DOHH2 (cell line): ENCODE measurements at regions not wholly inside any gene's neighbourhood (a gene's known extent, or its start where the extent isn't known, plus 50 kb on each side); places are given as distances from the start of the nearest gene placed in this dataset.

Source experiments
- H3F3A ChIP-seq: fragments of 200-600 bp; sonication (generic), shearing (Covaris generic); 2 replicates; pipeline ENCODE4 v1.6.0; 2016; ENCODE audit warnings: antibody characterized with exemption, mild to moderate bottlenecking; ENCODE audit not compliant: control insufficient read depth, insufficient read depth
- H3K27ac ChIP-seq: fragments of 200-600 bp; sonication (generic); 2 replicates; pipeline ENCODE4 v1.5.1; 2014; ENCODE audit warnings: low read depth, mild to moderate bottlenecking, low read length, moderate library complexity
- H3K27me3 ChIP-seq: fragments of 200-600 bp; sonication (generic); 2 replicates; pipeline ENCODE4 v1.6.1; 2014; ENCODE audit warnings: mild to moderate bottlenecking, low read length, mixed read lengths; ENCODE audit not compliant: control insufficient read depth
- H3K36me3 ChIP-seq: fragments of 200-600 bp; sonication (generic); 2 replicates; pipeline ENCODE4 v1.6.1; 2014; ENCODE audit warnings: mild to moderate bottlenecking, low read length, moderate library complexity, mixed read lengths; ENCODE audit not compliant: control insufficient read depth
- H3K4me1 ChIP-seq: fragments of 200-600 bp; sonication (generic); 2 replicates; pipeline ENCODE4 v1.6.1; 2014; ENCODE audit warnings: mild to moderate bottlenecking, low read length, mixed read lengths; ENCODE audit not compliant: control insufficient read depth
- H3K4me2 ChIP-seq: fragments of 200-600 bp; sonication (generic); 2 replicates; pipeline ENCODE4 v1.6.0; 2014; ENCODE audit warnings: mild to moderate bottlenecking, low read length, moderate library complexity
- H3K4me3 ChIP-seq: fragments of 200-600 bp; sonication (generic); 2 replicates; pipeline ENCODE4 v1.5.1; 2014; ENCODE audit warnings: mild to moderate bottlenecking, low read length, mixed read lengths
- H3K79me2 ChIP-seq: fragments of 200-600 bp; sonication (generic); 2 replicates; pipeline ENCODE4 v1.6.1; 2014; ENCODE audit warnings: mild to moderate bottlenecking, low read length, mixed read lengths; ENCODE audit not compliant: control insufficient read depth
- H3K9me2 ChIP-seq: fragments of 200-600 bp; sonication (generic); replicated peaks from 2 replicates; pipeline ENCODE4 v1.6.1; 2014; ENCODE audit warnings: mild to moderate bottlenecking, low read length, mixed read lengths; ENCODE audit not compliant: control insufficient read depth
- H3K9me3 ChIP-seq: fragments of 200-600 bp; sonication (generic); 2 replicates; pipeline ENCODE4 v1.6.1; 2014; ENCODE audit warnings: antibody characterized with exemption, low read length, mixed read lengths; ENCODE audit not compliant: control insufficient read depth, insufficient read depth
- H4K20me1 ChIP-seq: fragments of 200-600 bp; sonication (generic); 2 replicates; pipeline ENCODE4 v1.6.0; 2014; ENCODE audit warnings: low read depth, mild to moderate bottlenecking, antibody characterized with exemption, low read length, moderate library complexity; ENCODE audit not compliant: control insufficient read depth, insufficient read depth
- CTCF ChIP-seq: fragments of 200-600 bp; sonication (generic); IDR thresholded peaks from one replicate; pipeline ENCODE4 v1.5.1; 2014; ENCODE audit warnings: antibody characterized with exemption, mild to moderate bottlenecking, low read depth, low read length; ENCODE audit not compliant: poor library complexity, severe bottlenecking
- EZH2phosphoT487 ChIP-seq: fragments of 200-600 bp; sonication (generic); IDR thresholded peaks from 2 replicates; pipeline ENCODE4 v1.6.1; 2017; ENCODE audit warnings: borderline replicate concordance, mild to moderate bottlenecking, antibody characterized with exemption, low read length, moderate library complexity, mixed read lengths

GRCh38 chr5:155783791-155784190, 543.2 kb upstream of the SGCD start:
- Histone ChIP-seq H3K4me1 (no peaks in the 10 kb centered on the region), H3K36me3 (no peaks in the 10 kb centered on the region), H3K4me3 (no peak overlapping the region), H3K9me3 (no peaks in the 10 kb centered on the region), H3K27me3 (no peaks in the 10 kb centered on the region), H4K20me1 (no peaks in the 10 kb centered on the region), H3K9me2 (no peaks in the 10 kb centered on the region), H3F3A (no peaks in the 10 kb centered on the region), H3K79me2 (no peaks in the 10 kb centered on the region), H3K27ac (no peak overlapping the region), H3K4me2 (no peak overlapping the region)
- TF ChIP-seq EZH2phosphoT487 = no peak
- no peak for TF ChIP-seq CTCF

- H4K20me1 ChIP-seq = no peaks in the 10 kb centered on the region
- no peaks in the 10 kb centered on the region for H3K4me1 ChIP-seq
- no peaks in the 10 kb centered on the region for H3K79me2 ChIP-seq
- TF ChIP-seq CTCF (no peak), EZH2phosphoT487 (no peak)
- no peak overlapping the region for H3K4me3 ChIP-seq
- H3K27me3 ChIP-seq = no peaks in the 10 kb centered on the region
- no peaks in the 10 kb centered on the region for H3K9me3 ChIP-seq
- no peak overlapping the region for H3K27ac ChIP-seq
- no peaks in the 10 kb centered on the region for H3F3A ChIP-seq
- H3K36me3 ChIP-seq = no peaks in the 10 kb centered on the region
- H3K9me2 ChIP-seq = no peaks in the 10 kb centered on the region
- no peak overlapping the region for H3K4me2 ChIP-seq
These were observed 540.9 kb upstream of the SGCD start for GRCh38 chr5:155786108-155786507.

- TF ChIP-seq CTCF (no peak), EZH2phosphoT487 (no peak)
- Histone ChIP-seq H3F3A (no peaks in the 10 kb centered on the region), H3K4me2 (no peak overlapping the region), H3K4me1 (no peaks in the 10 kb centered on the region), H3K27me3 (no peaks in the 10 kb centered on the region), H4K20me1 (no peaks in the 10 kb centered on the region), H3K27ac (no peak overlapping the region), H3K4me3 (no peak overlapping the region), H3K9me3 (peaks cover 11% of the 10 kb centered on the region; the same call in 1 of the 2 replicates), H3K79me2 (no peaks in the 10 kb centered on the region), H3K36me3 (no peaks in the 10 kb centered on the region), H3K9me2 (no peaks in the 10 kb centered on the region)
These were observed 534.1 kb upstream of the SGCD start for GRCh38 chr5:155792873-155793272.

- H3F3A ChIP-seq = no peaks in the 10 kb centered on the region
- no peaks in the 10 kb centered on the region for H3K9me2 ChIP-seq
- H3K27me3 ChIP-seq = no peaks in the 10 kb centered on the region
- H3K4me2 ChIP-seq = no peak overlapping the region
- TF ChIP-seq CTCF (no peak), EZH2phosphoT487 (no peak)
- H3K4me3 ChIP-seq = no peak overlapping the region
- H4K20me1 ChIP-seq = no peaks in the 10 kb centered on the region
- H3K36me3 ChIP-seq = no peaks in the 10 kb centered on the region
- H3K79me2 ChIP-seq = no peaks in the 10 kb centered on the region
- peaks cover 11% of the 10 kb centered on the region; the same call in 1 of the 2 replicates for H3K9me3 ChIP-seq
- H3K27ac ChIP-seq = no peak overlapping the region
- H3K4me1 ChIP-seq = no peaks in the 10 kb centered on the region
These were observed 532.2 kb upstream of the SGCD start for GRCh38 chr5:155794795-155795194.
